GM23248 (cell line): ENCODE measurements at regions not wholly inside any gene's neighbourhood (a gene's known extent, or its start where the extent isn't known, plus 50 kb on each side); places are given as distances from the start of the nearest gene placed in this dataset.

Experiments used
- DNase-seq: peaks from one replicate; pipeline ENCODE4 v3.0.0-alpha.2; 2015
- H2AFZ ChIP-seq: fragments of 200-600 bp; sonication (generic); 2 replicates; pipeline ENCODE4 v1.6.1; 2016; ENCODE audit warnings: antibody characterized with exemption
- H3F3A ChIP-seq: fragments of 200-600 bp; sonication (generic); 2 replicates; pipeline ENCODE4 v1.6.1; 2016; ENCODE audit warnings: mild to moderate bottlenecking, antibody characterized with exemption, mixed run types; ENCODE audit not compliant: insufficient read depth
- H3K27ac ChIP-seq: fragments of 200-600 bp; sonication (generic); 2 replicates; pipeline ENCODE4 v1.5.1; 2016; ENCODE audit warnings: mild to moderate bottlenecking
- H3K27me3 ChIP-seq: fragments of 200-600 bp; sonication (generic); replicated peaks from 2 replicates; pipeline ENCODE4 v1.6.1; 2016; ENCODE audit warnings: mild to moderate bottlenecking; ENCODE audit not compliant: insufficient read depth
- H3K36me3 ChIP-seq: fragments of 200-600 bp; sonication (generic); 2 replicates; pipeline ENCODE4 v1.6.1; 2016; ENCODE audit warnings: low read depth, mild to moderate bottlenecking
- H3K4me1 ChIP-seq: fragments of 200-600 bp; sonication (generic); 2 replicates; pipeline ENCODE4 v1.6.1; 2016; ENCODE audit warnings: mild to moderate bottlenecking; ENCODE audit not compliant: insufficient read depth
- H3K4me2 ChIP-seq: fragments of 200-600 bp; sonication (generic); one replicate; pipeline ENCODE4 v1.6.1; 2016; ENCODE audit warnings: mild to moderate bottlenecking; ENCODE audit not compliant: unreplicated experiment
- H3K4me3 ChIP-seq: fragments of 200-600 bp; sonication (generic); 2 replicates; pipeline ENCODE4 v1.5.1; 2016; ENCODE audit warnings: mild to moderate bottlenecking
- H3K79me2 ChIP-seq: fragments of 200-600 bp; sonication (generic); 2 replicates; pipeline ENCODE4 v1.6.1; 2016; ENCODE audit warnings: mild to moderate bottlenecking; ENCODE audit not compliant: insufficient read depth
- H3K9ac ChIP-seq: fragments of 200-600 bp; sonication (generic); 2 replicates; pipeline ENCODE4 v1.6.1; 2016; ENCODE audit warnings: mild to moderate bottlenecking
- H3K9me2 ChIP-seq: fragments of 200-600 bp; sonication (generic); 2 replicates; pipeline ENCODE4 v1.6.1; 2016; ENCODE audit warnings: mixed run types, mild to moderate bottlenecking, moderate library complexity; ENCODE audit not compliant: insufficient read depth
- H3K9me3 ChIP-seq: fragments of 200-600 bp; sonication (generic); one replicate; pipeline ENCODE4 v1.6.1; 2017; ENCODE audit warnings: low read depth
- H4K20me1 ChIP-seq: fragments of 200-600 bp; sonication (generic); 2 replicates; pipeline ENCODE4 v1.6.0; 2016; ENCODE audit not compliant: insufficient read depth
- EZH2 ChIP-seq: fragments of 200-600 bp; sonication (generic); IDR thresholded peaks from 2 replicates; pipeline ENCODE4 v1.6.1; 2018; ENCODE audit warnings: antibody characterized with exemption, mild to moderate bottlenecking; ENCODE audit not compliant: insufficient read depth, poor library complexity, severe bottlenecking
- EZH2phosphoT487 ChIP-seq: fragments of 200-600 bp; sonication (generic); IDR thresholded peaks from 2 replicates; pipeline ENCODE4 v1.6.1; 2018; ENCODE audit warnings: antibody characterized with exemption, moderate library complexity, mild to moderate bottlenecking, low read depth; ENCODE audit not compliant: insufficient read depth
- WGBS, 2 experiments: methylation state at CpG; one replicate each; pipeline ENCODE4 v1.1.6; 2015 to 2017; ENCODE audit warnings: low lambda C conversion rate in 2 of 2, low coverage in 1 of 2; ENCODE audit errors: missing lambda C conversion rate in 2 of 2; 5-methylcytosine and 5-hydroxymethylcytosine counted together
- in situ Hi-C: fragments of 300-500 bp; cut with MboI; formaldehyde crosslinking; loops from 2 replicates; pipeline ENCODE4 v1.15.0; 2020

DNA sequence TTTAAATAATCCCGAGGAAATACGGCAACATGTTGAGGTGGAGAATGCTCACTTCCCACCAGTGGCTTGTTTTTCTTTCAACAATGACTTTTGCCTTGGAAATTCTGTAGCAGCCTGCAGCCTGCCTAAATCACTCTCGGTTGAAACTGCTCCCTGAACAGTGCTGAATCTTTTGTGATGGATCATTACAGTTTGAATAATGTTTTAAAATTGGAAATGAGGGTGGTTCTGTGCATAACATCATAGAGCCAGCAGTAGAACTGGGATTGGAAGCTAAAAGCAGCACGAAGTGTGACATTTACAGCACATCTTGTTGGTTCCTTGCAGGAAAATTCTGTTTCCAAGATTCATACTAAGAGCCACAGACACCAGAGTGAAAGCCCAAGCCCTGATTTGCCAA is 74.1 kb upstream of the GPR12 start:
- no peaks in the 10 kb centered on the region for H3K9me3 ChIP-seq
- DNase-seq, result no peak
- in situ Hi-C loops, result no loop called here
- no peak overlapping the region for H3K27ac ChIP-seq
- no peaks in the 10 kb centered on the region for H3K36me3 ChIP-seq
- TF ChIP-seq EZH2phosphoT487 (no peak), EZH2 (no peak)
- no peak overlapping the region for H3K4me3 ChIP-seq
- H2AFZ ChIP-seq, result no peak overlapping the region
- no peaks in the 10 kb centered on the region for H4K20me1 ChIP-seq
- 12 to 15% methylated on average over 4 of the region's 4 CpGs for WGBS, 2 experiments
- no peaks in the 10 kb centered on the region for H3K79me2 ChIP-seq
- H3F3A ChIP-seq, result no peaks in the 10 kb centered on the region
- no peak overlapping the region for H3K4me2 ChIP-seq
- no peaks in the 10 kb centered on the region for H3K9me2 ChIP-seq
- H3K4me1 ChIP-seq, result no peaks in the 10 kb centered on the region
- H3K9ac ChIP-seq, result no peak overlapping the region
- no peaks in the 10 kb centered on the region; the same call in 1 of the 2 replicates for H3K27me3 ChIP-seq

DNA sequence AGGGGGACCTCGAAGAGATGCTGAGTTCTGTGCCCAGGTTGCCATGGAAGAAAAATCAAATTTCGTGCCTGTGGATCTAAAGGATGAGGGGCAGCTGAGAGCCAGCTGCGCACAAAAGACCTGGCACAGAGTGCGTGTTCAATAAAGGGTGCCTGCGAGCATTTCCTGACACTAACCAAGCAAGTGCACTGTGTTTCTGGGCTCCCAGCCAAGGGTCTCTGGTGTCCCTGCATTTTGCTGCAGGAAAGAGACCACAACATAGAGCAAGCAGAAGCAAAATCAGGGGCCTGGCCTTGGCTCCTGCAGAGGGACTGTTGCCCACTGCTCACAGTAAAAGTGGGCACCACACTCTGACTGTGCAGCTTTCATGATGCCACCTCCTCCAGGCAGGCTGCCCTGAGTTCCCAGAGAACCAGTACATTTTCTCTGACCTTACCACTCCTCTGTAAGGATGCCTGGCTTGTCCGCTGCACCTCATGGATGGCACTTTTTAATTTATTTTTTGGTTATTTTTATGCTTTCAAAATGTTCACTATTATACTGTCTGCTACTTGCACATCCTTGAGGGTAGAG is 70.8 kb upstream of the GPR12 start:
- H3K36me3 ChIP-seq, result no peaks in the 10 kb centered on the region
- no peaks in the 10 kb centered on the region for H3K4me1 ChIP-seq
- H3K27me3 ChIP-seq, result no peaks in the 10 kb centered on the region
- no peak overlapping the region for H3K27ac ChIP-seq
- DNase-seq, result no peak
- no peak overlapping the region for H3K9ac ChIP-seq
- H3F3A ChIP-seq, result no peaks in the 10 kb centered on the region
- in situ Hi-C loops, result no loop called here
- WGBS, 2 experiments, result 35% methylated on average over 6 of the region's 6 CpGs
- H3K79me2 ChIP-seq, result no peaks in the 10 kb centered on the region
- no peak overlapping the region for H3K4me2 ChIP-seq
- no peak overlapping the region for H2AFZ ChIP-seq
- no peaks in the 10 kb centered on the region for H3K9me3 ChIP-seq
- no peak for TF ChIP-seq EZH2phosphoT487
- TF ChIP-seq EZH2, result no peak
- no peaks in the 10 kb centered on the region for H3K9me2 ChIP-seq
- H3K4me3 ChIP-seq, result no peak overlapping the region
- H4K20me1 ChIP-seq, result no peaks in the 10 kb centered on the region

DNA sequence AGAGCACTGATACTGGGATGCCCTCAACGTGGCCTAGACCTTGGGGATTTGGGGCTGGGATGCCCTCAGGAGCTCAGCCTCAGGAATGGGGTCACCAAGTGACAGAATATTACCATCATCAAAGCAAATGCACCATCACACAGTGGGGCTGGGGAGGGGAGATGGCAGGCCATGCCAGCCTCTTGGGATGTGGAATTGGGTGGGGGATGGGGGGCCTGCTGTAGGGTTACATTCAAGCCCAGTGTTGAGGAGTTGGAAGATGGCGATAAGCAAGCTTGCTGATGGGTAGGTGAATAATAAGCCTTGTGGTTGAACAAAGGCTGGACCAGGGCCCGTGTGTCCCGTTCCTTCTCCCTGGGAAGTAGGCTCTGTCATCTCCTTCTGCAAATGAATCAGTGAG is 69.1 kb upstream of the GPR12 start:
- no peaks in the 10 kb centered on the region for H3K9me2 ChIP-seq
- H3K36me3 ChIP-seq, result no peaks in the 10 kb centered on the region
- H4K20me1 ChIP-seq, result no peaks in the 10 kb centered on the region
- in situ Hi-C loops, result no loop called here
- no peaks in the 10 kb centered on the region for H3K9me3 ChIP-seq
- H3K27ac ChIP-seq, result no peak overlapping the region
- H3K79me2 ChIP-seq, result no peaks in the 10 kb centered on the region
- H3K4me3 ChIP-seq, result no peak overlapping the region
- 52 to 59% methylated on average over 4 of the region's 4 CpGs for WGBS, 2 experiments
- no peak overlapping the region for H3K9ac ChIP-seq
- H3K4me1 ChIP-seq, result no peaks in the 10 kb centered on the region
- no peak for DNase-seq
- H3K27me3 ChIP-seq, result no peaks in the 10 kb centered on the region
- H3F3A ChIP-seq, result no peaks in the 10 kb centered on the region
- no peak overlapping the region for H3K4me2 ChIP-seq
- H2AFZ ChIP-seq, result no peak overlapping the region
- TF ChIP-seq EZH2phosphoT487 (no peak), EZH2 (no peak)

DNA sequence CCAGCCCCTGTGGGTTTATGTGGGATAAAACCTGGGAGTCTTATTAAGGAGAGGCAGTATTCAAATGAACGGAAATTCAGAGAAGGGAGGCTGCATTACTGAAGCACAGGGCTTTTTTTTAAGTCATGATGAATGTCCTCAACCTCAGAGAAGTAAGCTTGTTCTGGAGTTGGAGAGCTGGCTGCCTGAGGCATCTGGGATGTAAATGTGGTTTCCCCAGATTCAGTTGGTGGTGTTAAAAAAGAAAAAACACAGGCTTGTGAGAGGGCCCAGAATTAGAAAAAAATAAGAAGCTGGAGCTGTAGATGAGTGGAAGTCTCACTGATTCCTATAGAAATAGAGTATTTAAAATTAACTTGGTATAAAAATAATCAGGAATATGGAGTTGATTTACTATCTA is 64.0 kb upstream of the GPR12 start:
- no peak for DNase-seq
- no peaks in the 10 kb centered on the region for H3K9me3 ChIP-seq
- H3K4me1 ChIP-seq, result no peaks in the 10 kb centered on the region
- H3K27ac ChIP-seq, result no peak overlapping the region
- no peaks in the 10 kb centered on the region for H3K36me3 ChIP-seq
- no peak overlapping the region for H3K4me3 ChIP-seq
- H3F3A ChIP-seq, result no peaks in the 10 kb centered on the region
- no peak overlapping the region for H3K9ac ChIP-seq
- 0% methylated on average over 1 of the region's 1 CpG for WGBS, 2 experiments
- TF ChIP-seq EZH2, result no peak
- no peak for TF ChIP-seq EZH2phosphoT487
- H3K4me2 ChIP-seq, result no peak overlapping the region
- in situ Hi-C loops, result no loop called here
- no peaks in the 10 kb centered on the region for H3K9me2 ChIP-seq
- no peaks in the 10 kb centered on the region; the same call in 1 of the 2 replicates for H3K27me3 ChIP-seq
- H3K79me2 ChIP-seq, result no peaks in the 10 kb centered on the region
- H4K20me1 ChIP-seq, result no peaks in the 10 kb centered on the region
- H2AFZ ChIP-seq, result no peak overlapping the region

DNA sequence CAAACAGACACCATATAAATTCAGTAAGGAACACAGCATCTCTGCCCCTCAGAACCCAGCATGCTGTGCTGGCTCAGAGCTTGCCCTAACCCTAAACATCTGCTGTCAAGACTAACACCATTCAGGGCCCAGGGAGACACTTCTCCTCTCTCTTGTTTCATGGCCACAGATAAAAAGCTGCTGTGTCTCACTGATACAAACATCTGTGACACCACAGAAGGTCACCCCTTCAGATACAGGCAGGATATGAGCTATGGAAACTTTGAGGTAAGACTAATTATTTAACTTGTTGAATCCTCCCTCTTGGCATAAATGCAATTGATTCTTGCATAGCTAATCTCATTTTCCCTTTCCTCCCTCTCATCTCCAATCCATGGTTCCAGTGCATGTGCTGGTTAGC is 61.6 kb upstream of the GPR12 start:
- in situ Hi-C loops, result no loop called here
- no peaks in the 10 kb centered on the region for H4K20me1 ChIP-seq
- TF ChIP-seq EZH2, result no peak
- TF ChIP-seq EZH2phosphoT487, result no peak
- H3F3A ChIP-seq, result no peaks in the 10 kb centered on the region
- DNase-seq, result no peak
- no peak overlapping the region for H3K9ac ChIP-seq
- peaks cover 6% of the 10 kb centered on the region; the same call in 1 of the 2 replicates for H3K27me3 ChIP-seq
- H3K27ac ChIP-seq, result no peak overlapping the region
- no peak overlapping the region for H3K4me3 ChIP-seq
- H2AFZ ChIP-seq, result no peak overlapping the region
- H3K9me2 ChIP-seq, result no peaks in the 10 kb centered on the region
- no peaks in the 10 kb centered on the region for H3K9me3 ChIP-seq
- H3K79me2 ChIP-seq, result no peaks in the 10 kb centered on the region
- H3K36me3 ChIP-seq, result no peaks in the 10 kb centered on the region
- H3K4me2 ChIP-seq, result no peak overlapping the region
- H3K4me1 ChIP-seq, result no peaks in the 10 kb centered on the region
